Prostate gland (tissue), 1 donor: ENCODE measurements at regions not wholly inside any gene's neighbourhood (a gene's known extent, or its start where the extent isn't known, plus 50 kb on each side); places are given as distances from the start of the nearest gene placed in this dataset.

ENCODE experiments used
- POLR2A ChIP-seq: fragments of 450-650 bp; IDR thresholded peaks from one replicate; pipeline ENCODE4 v1.6.1; 2016; ENCODE audit warnings: antibody characterized with exemption, mild to moderate bottlenecking
- POLR2AphosphoS5 ChIP-seq: sonication (generic); formaldehyde crosslinking; IDR thresholded peaks from one replicate; pipeline ENCODE4 v1.6.1; 2017; ENCODE audit warnings: antibody characterized with exemption

DNA sequence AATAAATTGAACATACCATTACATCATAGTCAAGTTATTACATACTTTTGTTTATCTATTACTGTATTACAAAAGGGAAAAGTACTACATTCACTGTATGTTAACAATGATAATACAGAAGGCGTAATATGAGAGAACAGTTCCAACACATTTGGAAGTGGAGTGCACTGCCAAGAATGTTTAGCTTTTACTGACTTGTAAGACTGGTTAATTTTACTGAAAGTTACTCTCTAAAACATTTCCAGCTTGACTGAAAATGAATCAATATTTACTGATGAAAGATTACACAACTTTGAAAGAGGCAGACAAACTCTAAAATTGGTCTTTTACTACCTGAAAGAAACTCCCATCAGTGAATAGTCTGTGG, 728.5 kb downstream of the FSCB start:
- TF ChIP-seq POLR2AphosphoS5 (no peak), POLR2A (no peak)
